CD4-positive, alpha-beta T cell (primary cell): ENCODE measurements at regions not wholly inside any gene's neighbourhood (a gene's known extent, or its start where the extent isn't known, plus 50 kb on each side); places are given as distances from the start of the nearest gene placed in this dataset.

Experiments
- ATAC-seq: fragments of 200-7000 bp; cut with Tn5 transposase; one replicate; pipeline ENCODE4 v1.10.0; 2022; ENCODE audit warnings: mild to moderate bottlenecking; ENCODE audit not compliant: poor library complexity
- CTCF ChIA-PET: fragments of 350-600 bp; sonication (Branson Sonifier 250); formaldehyde crosslinking; loops from one replicate; lab custom pipeline; 2021; ENCODE audit warnings: antibody characterized with exemption, inconsistent platforms; lab: Charles Lee
- POLR2A ChIA-PET: fragments of 350-600 bp; sonication (Branson Sonifier 250); formaldehyde crosslinking; loops from one replicate; lab custom pipeline; 2021; ENCODE audit warnings: antibody characterized with exemption, inconsistent platforms; lab: Charles Lee
- DNase-seq, 14 experiments: peaks; one replicate each; pipeline ENCODE4 v3.0.0-alpha.2; 2013 to 2020; ENCODE audit warnings: mixed read lengths in 2 of 14
- H3K27ac ChIP-seq, 2 donors: one replicate each; pipeline versions ENCODE4 v1.5.1 to v1.7.0; 2013; ENCODE audit warnings: low read length in 2 of 2, low read depth in 1 of 2, mild to moderate bottlenecking in 1 of 2
- H3K27me3 ChIP-seq, 2 experiments: 1 replicate in 1 of 2; 2 replicates in 1 of 2; pipeline versions ENCODE4 v1.6.1 to v1.7.0; 2013; ENCODE audit warnings: low read length in 2 of 2, control low read depth in 1 of 2, mild to moderate bottlenecking in 1 of 2, moderate library complexity in 1 of 2; ENCODE audit not compliant: insufficient read depth in 2 of 2, control insufficient read depth in 1 of 2
- H3K36me3 ChIP-seq: one replicate; pipeline ENCODE4 v1.6.1; 2013; ENCODE audit warnings: low read length, control low read depth; ENCODE audit not compliant: insufficient read depth
- H3K4me1 ChIP-seq: one replicate; pipeline ENCODE4 v1.6.1; 2013; ENCODE audit warnings: low read length, control low read depth; ENCODE audit not compliant: insufficient read depth
- H3K4me3 ChIP-seq: one replicate; pipeline ENCODE4 v1.5.1; 2013; ENCODE audit warnings: mild to moderate bottlenecking, low read length, moderate library complexity
- H3K9me3 ChIP-seq, 2 experiments: 1 replicate in 1 of 2; 2 replicates in 1 of 2; pipeline versions ENCODE4 v1.6.1 to v1.7.0; 2013; ENCODE audit warnings: low read length in 2 of 2, mild to moderate bottlenecking in 2 of 2, control low read depth in 1 of 2, moderate library complexity in 1 of 2; ENCODE audit not compliant: control insufficient read depth in 1 of 2, insufficient read depth in 1 of 2
- H3K27ac Mint-ChIP-seq: one replicate; pipeline ENCODE4 v1.8.0; 2020; ENCODE audit warnings: mixed read lengths
- H3K27me3 Mint-ChIP-seq: one replicate; pipeline ENCODE4 v1.8.0; 2021; ENCODE audit warnings: mixed read lengths
- H3K36me3 Mint-ChIP-seq: one replicate; pipeline ENCODE4 v1.8.0; 2021; ENCODE audit warnings: low read depth, mixed read lengths
- H3K4me1 Mint-ChIP-seq: one replicate; pipeline ENCODE4 v1.8.0; 2021; ENCODE audit warnings: low read depth, mixed read lengths
- H3K4me3 Mint-ChIP-seq: one replicate; pipeline ENCODE4 v1.8.0; 2020; ENCODE audit warnings: mild to moderate bottlenecking, mixed read lengths
- H3K9me3 Mint-ChIP-seq: one replicate; pipeline ENCODE4 v1.8.0; 2020; ENCODE audit warnings: mixed read lengths
- intact Hi-C, 2 experiments: fragments of 100-400 bp; cut with DNase I in 1 of 2; cut with micrococcal nuclease in 1 of 2; formaldehyde crosslinking; loops; one replicate each; pipeline versions ENCODE4 v1.15.1 to v1.9.0; 2023 to 2025; cut with DNase I, micrococcal nuclease
- TF ChIP-seq, protein P1 (sequence below): fragments of 200-600 bp; IDR thresholded peaks from one replicate; pipeline ENCODE4 v1.8.0; 2022; ENCODE audit warnings: antibody characterized with exemption, mild to moderate bottlenecking

DNA sequence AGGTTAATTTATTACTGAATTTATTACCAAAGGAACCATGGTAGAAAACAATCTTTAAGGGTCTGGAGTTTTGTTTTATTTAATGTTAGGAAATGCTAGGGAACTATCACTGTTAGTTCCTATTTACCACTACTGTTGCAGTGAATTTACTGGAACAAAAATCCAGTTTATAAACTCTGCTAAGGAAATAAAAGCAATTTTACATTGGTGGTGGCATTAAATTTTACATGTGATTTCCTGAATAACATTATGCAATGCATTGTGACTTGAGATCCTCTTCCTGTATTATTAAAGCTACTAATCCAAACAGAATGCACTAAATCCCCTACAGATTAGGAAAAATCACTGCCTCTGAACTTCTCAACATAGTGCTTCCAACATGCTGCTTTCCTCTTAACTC, 599.5 kb upstream of the PTGER4 start:
- Mint-ChIP-seq H3K9me3 (no peaks in the 10 kb centered on the region), H3K4me3 (no peak overlapping the region), H3K4me1 (no peaks in the 10 kb centered on the region), H3K27me3 (peaks cover 9% of the 10 kb centered on the region), H3K27ac (no peak overlapping the region), H3K36me3 (no peaks in the 10 kb centered on the region)
- intact Hi-C loops, result no loop called here
- ATAC-seq, result no peak
- TF ChIP-seq, protein P1, sequence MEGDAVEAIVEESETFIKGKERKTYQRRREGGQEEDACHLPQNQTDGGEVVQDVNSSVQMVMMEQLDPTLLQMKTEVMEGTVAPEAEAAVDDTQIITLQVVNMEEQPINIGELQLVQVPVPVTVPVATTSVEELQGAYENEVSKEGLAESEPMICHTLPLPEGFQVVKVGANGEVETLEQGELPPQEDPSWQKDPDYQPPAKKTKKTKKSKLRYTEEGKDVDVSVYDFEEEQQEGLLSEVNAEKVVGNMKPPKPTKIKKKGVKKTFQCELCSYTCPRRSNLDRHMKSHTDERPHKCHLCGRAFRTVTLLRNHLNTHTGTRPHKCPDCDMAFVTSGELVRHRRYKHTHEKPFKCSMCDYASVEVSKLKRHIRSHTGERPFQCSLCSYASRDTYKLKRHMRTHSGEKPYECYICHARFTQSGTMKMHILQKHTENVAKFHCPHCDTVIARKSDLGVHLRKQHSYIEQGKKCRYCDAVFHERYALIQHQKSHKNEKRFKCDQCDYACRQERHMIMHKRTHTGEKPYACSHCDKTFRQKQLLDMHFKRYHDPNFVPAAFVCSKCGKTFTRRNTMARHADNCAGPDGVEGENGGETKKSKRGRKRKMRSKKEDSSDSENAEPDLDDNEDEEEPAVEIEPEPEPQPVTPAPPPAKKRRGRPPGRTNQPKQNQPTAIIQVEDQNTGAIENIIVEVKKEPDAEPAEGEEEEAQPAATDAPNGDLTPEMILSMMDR, result no peak
- no peaks in the 10 kb centered on the region for H3K9me3 ChIP-seq
- CTCF ChIA-PET, result no interaction called here
- no peaks in the 10 kb centered on the region for H3K36me3 ChIP-seq
- no peak overlapping the region for H3K4me3 ChIP-seq
- DNase-seq, result no peak
- H3K4me1 ChIP-seq, result no peaks in the 10 kb centered on the region
- no peak overlapping the region for H3K27ac ChIP-seq
- no peaks in the 10 kb centered on the region for H3K27me3 ChIP-seq
- POLR2A ChIA-PET, result no interaction called here

DNA sequence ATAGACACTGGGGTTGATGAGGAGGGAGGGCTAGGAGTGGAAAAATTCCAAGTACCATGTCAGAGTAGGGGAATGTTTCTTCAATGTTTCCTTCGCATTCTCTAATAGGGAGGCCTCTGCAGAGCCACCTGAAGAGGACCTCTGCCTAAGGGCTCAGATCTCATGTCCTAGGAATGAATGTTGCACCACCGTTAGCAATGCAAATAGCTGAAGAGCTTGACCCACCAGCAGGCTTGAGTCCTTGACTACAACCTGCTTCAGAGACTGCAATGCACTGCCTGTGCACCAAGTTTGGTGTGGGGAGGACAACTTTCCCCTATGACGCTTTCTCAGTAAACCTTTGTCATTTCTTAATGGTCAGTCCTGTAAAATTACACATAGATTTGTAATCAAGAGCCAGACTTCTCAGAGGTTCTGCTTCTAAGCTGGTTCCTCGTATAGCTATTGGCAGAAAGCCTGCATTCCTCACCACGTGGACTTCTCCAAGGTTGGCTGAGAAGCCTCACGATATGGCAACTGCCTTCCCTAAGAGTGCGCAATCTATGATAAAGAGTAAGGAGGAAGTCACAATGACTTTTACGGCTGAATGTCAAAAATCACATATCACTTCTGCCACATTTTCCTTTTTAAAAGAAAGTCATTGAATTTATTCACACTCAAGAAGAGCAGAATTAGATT, 600.7 kb upstream of the PTGER4 start:
- Histone ChIP-seq H3K4me1 (no peaks in the 10 kb centered on the region), H3K27me3 (no peaks in the 10 kb centered on the region), H3K4me3 (no peak overlapping the region), H3K36me3 (no peaks in the 10 kb centered on the region), H3K27ac (no peak overlapping the region), H3K9me3 (no peaks in the 10 kb centered on the region)
- no peak overlapping the region for H3K4me3 Mint-ChIP-seq
- H3K27ac Mint-ChIP-seq, result no peak overlapping the region
- no peaks in the 10 kb centered on the region for H3K9me3 Mint-ChIP-seq
- no peaks in the 10 kb centered on the region for H3K4me1 Mint-ChIP-seq
- TF ChIP-seq, protein P1, result no peak
- intact Hi-C loops, result no loop called here
- DNase-seq, result no peak
- no peak for ATAC-seq
- ChIA-PET CTCF (no interaction called here), POLR2A (no interaction called here)
- no peaks in the 10 kb centered on the region for H3K36me3 Mint-ChIP-seq
- H3K27me3 Mint-ChIP-seq, result peaks cover 9% of the 10 kb centered on the region

DNA sequence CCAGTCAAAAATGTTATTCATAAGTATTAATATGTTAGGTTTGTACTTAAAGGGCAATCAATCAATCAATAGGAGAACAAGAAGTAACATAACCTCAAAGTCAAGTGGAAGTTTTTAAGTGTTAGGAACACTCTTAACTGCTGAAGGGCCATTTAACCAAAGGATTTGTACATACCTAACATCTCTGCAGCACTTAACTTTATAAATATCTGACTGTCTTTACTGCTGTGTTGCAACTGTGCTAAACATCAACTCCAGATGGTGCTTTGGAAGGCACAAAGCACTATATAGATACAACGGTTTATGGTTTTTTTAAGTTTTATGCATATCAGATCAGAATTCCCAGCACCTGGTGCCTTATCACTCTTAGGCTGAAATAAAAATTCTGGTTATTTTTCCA, 604.9 kb upstream of the PTGER4 start:
- no peaks in the 10 kb centered on the region for H3K4me1 Mint-ChIP-seq
- Histone ChIP-seq H3K4me1 (no peaks in the 10 kb centered on the region), H3K9me3 (no peaks in the 10 kb centered on the region), H3K4me3 (no peak overlapping the region), H3K27ac (no peak overlapping the region), H3K27me3 (no peaks in the 10 kb centered on the region), H3K36me3 (no peaks in the 10 kb centered on the region)
- DNase-seq, result no peak
- H3K27me3 Mint-ChIP-seq, result no peaks in the 10 kb centered on the region
- no peaks in the 10 kb centered on the region for H3K9me3 Mint-ChIP-seq
- CTCF ChIA-PET, result no interaction called here
- no peak overlapping the region for H3K27ac Mint-ChIP-seq
- POLR2A ChIA-PET, result no interaction called here
- TF ChIP-seq, protein P1, result no peak
- intact Hi-C loops, result no loop called here
- no peaks in the 10 kb centered on the region for H3K36me3 Mint-ChIP-seq
- H3K4me3 Mint-ChIP-seq, result no peak overlapping the region
- no peak for ATAC-seq
